ENCODE measurements at regions not wholly inside any gene's neighbourhood (a gene's known extent, or its start where the extent isn't known, plus 50 kb on each side); places are given as distances from the start of the nearest gene placed in this dataset.

- H3K4me3 ChIP-seq (ENCODE audit: low read depth, low read length) = no peak overlapping the region
- intact Hi-C loops (cut with micrococcal nuclease; ENCODE audit: unreplicated experiment) = no loop called here
- H3K9me3 ChIP-seq = no peaks in the 10 kb centered on the region
- no peaks in the 10 kb centered on the region for H3K36me3 Mint-ChIP-seq (ENCODE audit: insufficient read depth, unreplicated experiment)
- no peaks in the 10 kb centered on the region for H3K9me3 Mint-ChIP-seq (ENCODE audit: unreplicated experiment)
- no peaks in the 10 kb centered on the region for H3K4me1 Mint-ChIP-seq (ENCODE audit: low read depth, unreplicated experiment)
- no peaks in the 10 kb centered on the region for H3K27me3 Mint-ChIP-seq (ENCODE audit: insufficient read depth, unreplicated experiment)
- CTCF ChIA-PET = no interaction called here
- POLR2A ChIA-PET = no interaction called here
- no peak overlapping the region for H3K27ac Mint-ChIP-seq (ENCODE audit: unreplicated experiment)
- H3K36me3 ChIP-seq (ENCODE audit: control insufficient read depth, insufficient read depth, low read length) = no peaks in the 10 kb centered on the region
- no peak overlapping the region for H3K4me3 Mint-ChIP-seq (ENCODE audit: unreplicated experiment)
- H3K27me3 ChIP-seq (replicated peaks; ENCODE audit: control insufficient read depth, insufficient read depth, low read length) = no peaks in the 10 kb centered on the region
- BruUV-seq (replicated peaks) = no TSS peak
- H3K4me1 ChIP-seq = no peaks in the 10 kb centered on the region
- no peak for TF ChIP-seq CTCF (IDR thresholded peaks at IDR 0.05; ENCODE audit: insufficient read depth in 1 of 2, low read depth in 1 of 2, low read length in 1 of 2, severe bottlenecking in 1 of 2, unreplicated experiment in 1 of 2)
- DNase-seq = no peak
Observed at GRCh38 chrX:122770581-122770980, 413.5 kb upstream of the GRIA3 start.

DNA sequence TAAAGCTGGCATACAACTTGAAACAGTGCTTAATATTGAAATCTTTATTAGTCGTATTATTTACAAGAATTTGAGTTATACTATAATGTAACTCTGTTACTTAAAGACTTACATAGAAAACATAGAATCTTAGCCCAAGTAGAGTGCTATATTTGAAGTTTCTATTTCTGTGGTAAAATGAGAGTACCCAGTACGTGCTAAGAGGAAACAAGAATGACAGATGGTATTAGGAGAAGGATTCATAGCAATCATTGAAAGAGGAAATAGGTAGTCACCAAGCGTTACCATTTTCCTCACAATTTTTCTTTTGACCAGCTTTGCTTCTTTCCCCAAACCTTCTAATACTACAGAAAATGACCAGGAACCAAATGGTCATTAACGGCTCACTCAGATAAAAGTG, 412.1 kb upstream of the GRIA3 start:
- H3K36me3 Mint-ChIP-seq (ENCODE audit: insufficient read depth, unreplicated experiment) = no peaks in the 10 kb centered on the region
- POLR2A ChIA-PET = no interaction called here
- no peak overlapping the region for H3K27ac Mint-ChIP-seq (ENCODE audit: unreplicated experiment)
- H3K4me3 Mint-ChIP-seq (ENCODE audit: unreplicated experiment) = no peak overlapping the region
- no peak overlapping the region for H3K4me3 ChIP-seq (ENCODE audit: low read depth, low read length)
- H3K27me3 ChIP-seq (replicated peaks; ENCODE audit: control insufficient read depth, insufficient read depth, low read length) = no peaks in the 10 kb centered on the region
- no peaks in the 10 kb centered on the region for H3K36me3 ChIP-seq (ENCODE audit: control insufficient read depth, insufficient read depth, low read length)
- no peak for TF ChIP-seq CTCF (IDR thresholded peaks at IDR 0.05; ENCODE audit: insufficient read depth in 1 of 2, low read depth in 1 of 2, low read length in 1 of 2, severe bottlenecking in 1 of 2, unreplicated experiment in 1 of 2)
- H3K9me3 Mint-ChIP-seq (ENCODE audit: unreplicated experiment) = no peaks in the 10 kb centered on the region
- H3K27me3 Mint-ChIP-seq (ENCODE audit: insufficient read depth, unreplicated experiment) = no peaks in the 10 kb centered on the region
- CTCF ChIA-PET = no interaction called here
- no peak for DNase-seq
- H3K9me3 ChIP-seq = no peaks in the 10 kb centered on the region
- BruUV-seq (replicated peaks) = no TSS peak
- intact Hi-C loops (cut with micrococcal nuclease; ENCODE audit: unreplicated experiment) = no loop called here
- no peaks in the 10 kb centered on the region for H3K4me1 Mint-ChIP-seq (ENCODE audit: low read depth, unreplicated experiment)
- no peaks in the 10 kb centered on the region for H3K4me1 ChIP-seq

- no peak overlapping the region for H3K4me3 Mint-ChIP-seq (ENCODE audit: unreplicated experiment)
- no peaks in the 10 kb centered on the region for H3K36me3 Mint-ChIP-seq (ENCODE audit: insufficient read depth, unreplicated experiment)
- H3K27me3 Mint-ChIP-seq (ENCODE audit: insufficient read depth, unreplicated experiment) = no peaks in the 10 kb centered on the region
- Histone ChIP-seq H3K27me3 (replicated peaks; ENCODE audit: control insufficient read depth, insufficient read depth, low read length) (no peaks in the 10 kb centered on the region), H3K4me1 (no peaks in the 10 kb centered on the region), H3K36me3 (ENCODE audit: control insufficient read depth, insufficient read depth, low read length) (no peaks in the 10 kb centered on the region), H3K9me3 (no peaks in the 10 kb centered on the region), H3K4me3 (ENCODE audit: low read depth, low read length) (no peak overlapping the region)
- DNase-seq = no peak
- ChIA-PET POLR2A (no interaction called here), CTCF (no interaction called here)
- no peaks in the 10 kb centered on the region for H3K4me1 Mint-ChIP-seq (ENCODE audit: low read depth, unreplicated experiment)
- H3K9me3 Mint-ChIP-seq (ENCODE audit: unreplicated experiment) = no peaks in the 10 kb centered on the region
- BruUV-seq (replicated peaks) = no TSS peak
- no peak overlapping the region for H3K27ac Mint-ChIP-seq (ENCODE audit: unreplicated experiment)
- no peak for TF ChIP-seq CTCF (IDR thresholded peaks at IDR 0.05; ENCODE audit: insufficient read depth in 1 of 2, low read depth in 1 of 2, low read length in 1 of 2, severe bottlenecking in 1 of 2, unreplicated experiment in 1 of 2)
- intact Hi-C loops (cut with micrococcal nuclease; ENCODE audit: unreplicated experiment) = no loop called here
Observed at GRCh38 chrX:122777766-122778165, 406.3 kb upstream of the GRIA3 start.

Measured in Caco-2 (cell line).